Inferior parietal cortex (tissue), 1 donor: ENCODE measurements at regions not wholly inside any gene's neighbourhood (a gene's known extent, or its start where the extent isn't known, plus 50 kb on each side); places are given as distances from the start of the nearest gene placed in this dataset.

ENCODE experiments used
- DNase-seq: peaks from one replicate; pipeline ENCODE4 v3.0.0-alpha.2; 2016; ENCODE audit errors: extremely low spot score

- DNase-seq, result no peak
These were observed 470.5 kb downstream of the BCOR start for GRCh38 chrX:39627257-39627656.

- no peak for DNase-seq
These were observed 468.8 kb downstream of the BCOR start for GRCh38 chrX:39629001-39629400.

GRCh38 chrX:39630344-39630743 is 467.4 kb downstream of the BCOR start:
- DNase-seq, result no peak

GRCh38 chrX:39631276-39632229 is 466.2 kb downstream of the BCOR start:
- no peak for DNase-seq

GRCh38 chrX:39633293-39633692 is 464.5 kb downstream of the BCOR start:
- DNase-seq, result no peak

- DNase-seq, result no peak
These were observed 461.3 kb downstream of the BCOR start for GRCh38 chrX:39636481-39636880.

- no peak for DNase-seq
These were observed 459.2 kb downstream of the BCOR start for GRCh38 chrX:39638526-39638925.

GRCh38 chrX:39639871-39640270 is 457.9 kb downstream of the BCOR start:
- DNase-seq, result no peak

- DNase-seq, result no peak
These were observed 456.9 kb downstream of the BCOR start for GRCh38 chrX:39640866-39641265.

- no peak for DNase-seq
These were observed 455.7 kb downstream of the BCOR start for GRCh38 chrX:39642071-39642470.

- no peak for DNase-seq
These were observed 454.2 kb downstream of the BCOR start for GRCh38 chrX:39643550-39643949.

GRCh38 chrX:39645178-39645895 is 452.4 kb downstream of the BCOR start:
- DNase-seq, result no peak

- no peak for DNase-seq
These were observed 449.1 kb downstream of the BCOR start for GRCh38 chrX:39648548-39649254.

- DNase-seq, result no peak
These were observed 446.9 kb downstream of the BCOR start for GRCh38 chrX:39650768-39651347.

GRCh38 chrX:39652336-39652735 is 445.4 kb downstream of the BCOR start:
- no peak for DNase-seq

- DNase-seq, result peak; percentile 68
These were observed 444.1 kb downstream of the BCOR start for GRCh38 chrX:39653691-39654090.

GRCh38 chrX:39654183-39654925 is 443.4 kb downstream of the BCOR start:
- DNase-seq, result no peak

GRCh38 chrX:39654952-39655351 is 442.8 kb downstream of the BCOR start:
- no peak for DNase-seq

- no peak for DNase-seq
These were observed 436.4 kb downstream of the BCOR start for GRCh38 chrX:39661116-39661907.

GRCh38 chrX:39665830-39666518 is 431.8 kb downstream of the BCOR start:
- no peak for DNase-seq
